ENCODE measurements at regions not wholly inside any gene's neighbourhood (a gene's known extent, or its start where the extent isn't known, plus 50 kb on each side); places are given as distances from the start of the nearest gene placed in this dataset.

DNA sequence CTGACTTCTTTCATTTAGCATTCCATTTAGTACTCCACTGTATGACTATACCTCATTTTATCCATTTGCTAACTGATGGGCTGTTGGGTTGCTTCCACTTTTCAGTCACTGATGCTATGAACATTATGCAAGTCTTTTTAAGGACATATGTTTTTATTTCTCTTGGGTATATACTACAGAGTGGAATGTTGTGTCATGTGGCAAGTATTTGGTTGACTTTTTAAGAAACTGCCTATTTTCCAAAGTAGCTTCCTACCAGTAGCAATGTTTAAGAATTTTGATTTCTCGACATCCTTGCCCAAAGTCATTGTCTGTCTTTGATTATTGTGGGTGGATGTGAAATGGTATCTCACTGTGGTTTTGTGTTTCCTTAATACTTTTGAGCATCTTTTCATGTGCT lies 110.1 kb upstream of the TPM1 start:
- no peaks in the 10 kb centered on the region for H3K9me3 ChIP-seq (ENCODE audit: low read length)
- H3K9ac ChIP-seq (ENCODE audit: low read length), result no peak overlapping the region
- H3K27ac ChIP-seq (ENCODE audit: low read length), result no peak overlapping the region
- H3K9me2 ChIP-seq (ENCODE audit: insufficient read depth, low read length), result no peaks in the 10 kb centered on the region
- H4K20me1 ChIP-seq (ENCODE audit: insufficient read depth), result no peaks in the 10 kb centered on the region
- no peaks in the 10 kb centered on the region for H3K27me3 ChIP-seq (ENCODE audit: insufficient read depth, low read depth, low read length)
- no peak overlapping the region for H3K4me2 ChIP-seq (ENCODE audit: low read length)
- no peaks in the 10 kb centered on the region for H3F3A ChIP-seq (ENCODE audit: insufficient read depth, low read length, poor library complexity, severe bottlenecking)
- H3K4me3 ChIP-seq (ENCODE audit: low read length), result no peak overlapping the region
- no peaks in the 10 kb centered on the region for H3K36me3 ChIP-seq (ENCODE audit: insufficient read depth, low read length)
- TF ChIP-seq REST (IDR thresholded peaks at IDR 0.05; ENCODE audit: borderline replicate concordance) (no peak), MXI1 (conservative IDR thresholded peaks at IDR 0.05; ENCODE audit: poor library complexity, severe bottlenecking) (no peak), EP300 (conservative IDR thresholded peaks at IDR 0.05; ENCODE audit: poor library complexity, severe bottlenecking) (no peak), CTCF (IDR thresholded peaks at IDR 0.05; ENCODE audit: poor library complexity, severe bottlenecking) (no peak), SMC3 (conservative IDR thresholded peaks at IDR 0.05; ENCODE audit: poor library complexity) (no peak), EZH2 (IDR thresholded peaks at IDR 0.05; ENCODE audit: borderline replicate concordance, insufficient read depth, low read length, poor library complexity, severe bottlenecking) (no peak), TAF1 (IDR thresholded peaks at IDR 0.05; ENCODE audit: low read depth) (no peak), POLR2AphosphoS5 (IDR thresholded peaks at IDR 0.05) (no peak), RAD21 (conservative IDR thresholded peaks at IDR 0.05) (no peak)
- no peaks in the 10 kb centered on the region for H3K79me2 ChIP-seq (replicated peaks; ENCODE audit: insufficient read depth, low read length)
- H2AFZ ChIP-seq (ENCODE audit: low read depth, low read length), result no peak overlapping the region

DNA sequence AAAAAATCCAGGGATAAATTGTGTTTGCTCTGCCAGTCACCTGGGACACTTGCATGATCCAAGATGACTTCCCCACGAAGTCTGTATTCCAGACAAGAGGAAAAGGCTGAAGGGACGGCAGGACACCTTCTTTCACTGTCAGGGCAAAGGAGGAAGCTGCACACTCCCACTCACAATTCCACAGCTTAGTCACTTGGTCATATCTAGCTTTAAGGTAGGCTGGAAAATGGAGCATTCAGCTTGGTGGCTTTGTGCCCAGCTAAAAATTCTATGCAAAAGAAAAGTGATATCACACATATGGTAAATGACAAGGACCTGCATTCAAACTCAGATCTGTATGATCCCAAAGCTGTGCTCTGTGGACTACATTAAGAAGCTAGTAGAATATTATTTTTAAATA lies 109.2 kb upstream of the TPM1 start:
- no peaks in the 10 kb centered on the region for H4K20me1 ChIP-seq (ENCODE audit: insufficient read depth)
- no peak overlapping the region for H3K27ac ChIP-seq (ENCODE audit: low read length)
- H3K9me2 ChIP-seq (ENCODE audit: insufficient read depth, low read length), result no peaks in the 10 kb centered on the region
- no peaks in the 10 kb centered on the region for H3K9me3 ChIP-seq (ENCODE audit: low read length)
- H3K79me2 ChIP-seq (replicated peaks; ENCODE audit: insufficient read depth, low read length), result no peaks in the 10 kb centered on the region
- no peaks in the 10 kb centered on the region for H3K27me3 ChIP-seq (ENCODE audit: insufficient read depth, low read depth, low read length)
- no peak overlapping the region for H2AFZ ChIP-seq (ENCODE audit: low read depth, low read length)
- H3K4me3 ChIP-seq (ENCODE audit: low read length), result no peak overlapping the region
- H3K4me2 ChIP-seq (ENCODE audit: low read length), result no peak overlapping the region
- no peak overlapping the region for H3K9ac ChIP-seq (ENCODE audit: low read length)
- no peaks in the 10 kb centered on the region for H3K36me3 ChIP-seq (ENCODE audit: insufficient read depth, low read length)
- H3F3A ChIP-seq (ENCODE audit: insufficient read depth, low read length, poor library complexity, severe bottlenecking), result no peaks in the 10 kb centered on the region
- no peak for TF ChIP-seq CTCF (IDR thresholded peaks at IDR 0.05; ENCODE audit: poor library complexity, severe bottlenecking)
- TF ChIP-seq REST (IDR thresholded peaks at IDR 0.05; ENCODE audit: borderline replicate concordance), result no peak
- no peak for TF ChIP-seq TAF1 (IDR thresholded peaks at IDR 0.05; ENCODE audit: low read depth)
- TF ChIP-seq EP300 (conservative IDR thresholded peaks at IDR 0.05; ENCODE audit: poor library complexity, severe bottlenecking), result no peak
- TF ChIP-seq EZH2 (IDR thresholded peaks at IDR 0.05; ENCODE audit: borderline replicate concordance, insufficient read depth, low read length, poor library complexity, severe bottlenecking), result no peak
- no peak for TF ChIP-seq MXI1 (conservative IDR thresholded peaks at IDR 0.05; ENCODE audit: poor library complexity, severe bottlenecking)
- no peak for TF ChIP-seq SMC3 (conservative IDR thresholded peaks at IDR 0.05; ENCODE audit: poor library complexity)
- TF ChIP-seq RAD21 (conservative IDR thresholded peaks at IDR 0.05), result no peak
- no peak for TF ChIP-seq POLR2AphosphoS5 (IDR thresholded peaks at IDR 0.05)
